ENCODE measurements at regions not wholly inside any gene's neighbourhood (a gene's known extent, or its start where the extent isn't known, plus 50 kb on each side); places are given as distances from the start of the nearest gene placed in this dataset.

DNA sequence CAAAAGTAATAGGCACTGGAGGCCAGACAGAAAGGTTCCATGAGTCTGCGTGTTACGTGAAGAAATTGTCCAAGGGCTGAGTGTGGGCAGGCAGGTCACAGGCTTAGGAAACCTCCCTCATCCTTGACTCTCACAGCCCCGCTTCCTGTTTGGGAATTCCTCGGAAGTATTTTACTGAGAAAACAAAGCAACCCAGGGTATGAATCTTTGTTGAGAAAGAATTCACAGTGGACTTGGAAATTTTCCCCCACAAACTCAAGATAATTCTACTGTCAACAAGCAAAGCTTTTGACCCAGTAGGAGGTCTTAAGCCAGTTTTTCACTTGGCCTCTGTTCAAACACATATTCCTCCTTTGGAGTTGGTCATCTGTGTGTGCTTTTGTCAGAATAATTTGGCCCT is 377.1 kb upstream of the TPM1 start:
- TF ChIP-seq, protein P1, sequence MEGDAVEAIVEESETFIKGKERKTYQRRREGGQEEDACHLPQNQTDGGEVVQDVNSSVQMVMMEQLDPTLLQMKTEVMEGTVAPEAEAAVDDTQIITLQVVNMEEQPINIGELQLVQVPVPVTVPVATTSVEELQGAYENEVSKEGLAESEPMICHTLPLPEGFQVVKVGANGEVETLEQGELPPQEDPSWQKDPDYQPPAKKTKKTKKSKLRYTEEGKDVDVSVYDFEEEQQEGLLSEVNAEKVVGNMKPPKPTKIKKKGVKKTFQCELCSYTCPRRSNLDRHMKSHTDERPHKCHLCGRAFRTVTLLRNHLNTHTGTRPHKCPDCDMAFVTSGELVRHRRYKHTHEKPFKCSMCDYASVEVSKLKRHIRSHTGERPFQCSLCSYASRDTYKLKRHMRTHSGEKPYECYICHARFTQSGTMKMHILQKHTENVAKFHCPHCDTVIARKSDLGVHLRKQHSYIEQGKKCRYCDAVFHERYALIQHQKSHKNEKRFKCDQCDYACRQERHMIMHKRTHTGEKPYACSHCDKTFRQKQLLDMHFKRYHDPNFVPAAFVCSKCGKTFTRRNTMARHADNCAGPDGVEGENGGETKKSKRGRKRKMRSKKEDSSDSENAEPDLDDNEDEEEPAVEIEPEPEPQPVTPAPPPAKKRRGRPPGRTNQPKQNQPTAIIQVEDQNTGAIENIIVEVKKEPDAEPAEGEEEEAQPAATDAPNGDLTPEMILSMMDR (conservative IDR thresholded peaks at IDR 0.05), result no peak
- TF ChIP-seq ZFX (IDR thresholded peaks at IDR 0.05), result no peak
